A673 (cell line): ENCODE measurements at regions not wholly inside any gene's neighbourhood (a gene's known extent, or its start where the extent isn't known, plus 50 kb on each side); places are given as distances from the start of the nearest gene placed in this dataset.

Experiments
- EZH2 ChIP-seq: fragments of 200-600 bp; sonication (generic); IDR thresholded peaks from 2 replicates; pipeline ENCODE4 v1.6.1; 2017; ENCODE audit warnings: borderline replicate concordance, low read depth, mild to moderate bottlenecking, mixed read lengths, antibody characterized with exemption, low read length; ENCODE audit not compliant: poor library complexity, severe bottlenecking
- TF ChIP-seq, protein P1 (sequence below): fragments of 300-800, 200-600 bp; sonication (generic); conservative IDR thresholded peaks from 2 replicates; pipeline ENCODE4 v1.5.1; 2017; ENCODE audit warnings: low read depth, mild to moderate bottlenecking, antibody characterized with exemption, low read length, moderate library complexity, mixed read lengths

DNA sequence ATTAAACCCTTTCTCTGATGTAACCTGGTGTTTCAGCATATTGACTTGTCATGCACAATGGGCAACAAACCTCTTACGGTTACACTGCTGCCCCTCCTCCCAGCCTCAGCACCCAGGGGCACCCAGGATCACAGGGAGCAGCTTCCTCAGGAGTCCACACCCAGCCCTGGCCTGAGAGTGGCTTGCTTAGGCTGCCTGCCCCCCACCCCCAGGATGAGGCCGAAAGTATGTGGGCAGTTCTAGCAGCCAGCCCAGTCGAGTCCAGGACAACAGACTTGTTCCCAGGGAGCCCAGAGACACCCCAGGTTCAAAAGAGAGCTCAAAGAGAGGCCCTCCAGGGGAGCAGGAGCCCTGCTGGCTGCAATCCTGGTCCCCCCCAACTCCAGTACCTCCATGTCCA, 108.1 kb upstream of the THY1 start:
- TF ChIP-seq, protein P1, sequence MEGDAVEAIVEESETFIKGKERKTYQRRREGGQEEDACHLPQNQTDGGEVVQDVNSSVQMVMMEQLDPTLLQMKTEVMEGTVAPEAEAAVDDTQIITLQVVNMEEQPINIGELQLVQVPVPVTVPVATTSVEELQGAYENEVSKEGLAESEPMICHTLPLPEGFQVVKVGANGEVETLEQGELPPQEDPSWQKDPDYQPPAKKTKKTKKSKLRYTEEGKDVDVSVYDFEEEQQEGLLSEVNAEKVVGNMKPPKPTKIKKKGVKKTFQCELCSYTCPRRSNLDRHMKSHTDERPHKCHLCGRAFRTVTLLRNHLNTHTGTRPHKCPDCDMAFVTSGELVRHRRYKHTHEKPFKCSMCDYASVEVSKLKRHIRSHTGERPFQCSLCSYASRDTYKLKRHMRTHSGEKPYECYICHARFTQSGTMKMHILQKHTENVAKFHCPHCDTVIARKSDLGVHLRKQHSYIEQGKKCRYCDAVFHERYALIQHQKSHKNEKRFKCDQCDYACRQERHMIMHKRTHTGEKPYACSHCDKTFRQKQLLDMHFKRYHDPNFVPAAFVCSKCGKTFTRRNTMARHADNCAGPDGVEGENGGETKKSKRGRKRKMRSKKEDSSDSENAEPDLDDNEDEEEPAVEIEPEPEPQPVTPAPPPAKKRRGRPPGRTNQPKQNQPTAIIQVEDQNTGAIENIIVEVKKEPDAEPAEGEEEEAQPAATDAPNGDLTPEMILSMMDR, result no peak
- no peak for TF ChIP-seq EZH2
